HCT116 (cell line): ENCODE measurements at regions not wholly inside any gene's neighbourhood (a gene's known extent, or its start where the extent isn't known, plus 50 kb on each side); places are given as distances from the start of the nearest gene placed in this dataset.

Experiments
- CBX3 ChIP-seq: IDR thresholded peaks from 2 replicates; pipeline ENCODE4 v1.6.1; 2012; ENCODE audit warnings: low read depth
- ELF1 ChIP-seq: IDR thresholded peaks from 2 replicates; pipeline ENCODE4 v1.6.1; 2012; ENCODE audit warnings: low read depth, borderline replicate concordance
- EZH2phosphoT487 ChIP-seq: fragments of 200-600 bp; IDR thresholded peaks from 2 replicates; pipeline ENCODE4 v1.6.1; 2018; ENCODE audit warnings: antibody characterized with exemption, borderline replicate concordance
- SIN3A ChIP-seq: IDR thresholded peaks from 2 replicates; pipeline ENCODE4 v1.6.1; 2012; ENCODE audit warnings: low read depth
- ZNF274 ChIP-seq: fragments of 200-500 bp; sonication (Bioruptor generic); IDR thresholded peaks from 2 replicates; pipeline ENCODE4 v1.6.1; 2014; ENCODE audit warnings: mild to moderate bottlenecking, low read depth, low read length, inconsistent platforms
- TF ChIP-seq, protein P1 (sequence below), 3 experiments: fragments of 200-600 bp in 1 of 3; sonication (generic) in 1 of 3; IDR thresholded peaks in 2 of 3; conservative IDR thresholded peaks in 1 of 3; 2 replicates each; pipeline ENCODE4 v1.5.1; 2012 to 2017; ENCODE audit warnings: low read depth in 2 of 3, low read length in 2 of 3, antibody characterized with exemption in 1 of 3, borderline replicate concordance in 1 of 3, control low read depth in 1 of 3, mild to moderate bottlenecking in 1 of 3, mixed read lengths in 1 of 3, mixed run types in 1 of 3, moderate library complexity in 1 of 3; ENCODE audit not compliant: insufficient read depth in 1 of 3

DNA sequence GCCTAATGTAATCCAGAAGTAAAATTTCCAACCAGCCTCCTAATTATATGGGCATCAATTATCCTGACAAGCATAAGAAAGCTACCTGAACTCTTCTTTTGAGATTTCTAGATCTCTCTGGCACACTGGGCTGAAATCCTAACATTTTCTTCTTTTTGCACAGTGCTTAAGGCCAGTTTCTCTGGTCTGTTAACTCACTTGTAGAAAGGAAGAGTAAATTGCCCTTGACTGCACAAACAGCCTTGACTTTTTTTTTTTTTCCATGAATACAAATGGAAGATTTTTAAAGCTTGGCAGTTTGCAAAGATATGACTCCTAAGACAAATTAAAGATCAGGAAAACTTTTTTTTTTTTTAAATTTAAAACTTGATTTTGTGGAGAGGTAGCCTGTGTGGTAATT, 291.2 kb upstream of the MON1B start:
- TF ChIP-seq, protein P1, sequence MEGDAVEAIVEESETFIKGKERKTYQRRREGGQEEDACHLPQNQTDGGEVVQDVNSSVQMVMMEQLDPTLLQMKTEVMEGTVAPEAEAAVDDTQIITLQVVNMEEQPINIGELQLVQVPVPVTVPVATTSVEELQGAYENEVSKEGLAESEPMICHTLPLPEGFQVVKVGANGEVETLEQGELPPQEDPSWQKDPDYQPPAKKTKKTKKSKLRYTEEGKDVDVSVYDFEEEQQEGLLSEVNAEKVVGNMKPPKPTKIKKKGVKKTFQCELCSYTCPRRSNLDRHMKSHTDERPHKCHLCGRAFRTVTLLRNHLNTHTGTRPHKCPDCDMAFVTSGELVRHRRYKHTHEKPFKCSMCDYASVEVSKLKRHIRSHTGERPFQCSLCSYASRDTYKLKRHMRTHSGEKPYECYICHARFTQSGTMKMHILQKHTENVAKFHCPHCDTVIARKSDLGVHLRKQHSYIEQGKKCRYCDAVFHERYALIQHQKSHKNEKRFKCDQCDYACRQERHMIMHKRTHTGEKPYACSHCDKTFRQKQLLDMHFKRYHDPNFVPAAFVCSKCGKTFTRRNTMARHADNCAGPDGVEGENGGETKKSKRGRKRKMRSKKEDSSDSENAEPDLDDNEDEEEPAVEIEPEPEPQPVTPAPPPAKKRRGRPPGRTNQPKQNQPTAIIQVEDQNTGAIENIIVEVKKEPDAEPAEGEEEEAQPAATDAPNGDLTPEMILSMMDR (IDR thresholded peaks at IDR 0.05 in 2 of 3, conservative IDR thresholded peaks at IDR 0.05 in 1 of 3; ENCODE audit: borderline replicate concordance in 1 of 3, insufficient read depth in 1 of 3, low read depth in 2 of 3, low read length in 2 of 3): no peak
- TF ChIP-seq EZH2phosphoT487 (no peak), ZNF274 (no peak), CBX3 (no peak), ELF1 (no peak), SIN3A (no peak)
